Esophagus muscularis mucosa (tissue), 3 donors: ENCODE measurements at regions not wholly inside any gene's neighbourhood (a gene's known extent, or its start where the extent isn't known, plus 50 kb on each side); places are given as distances from the start of the nearest gene placed in this dataset.

Experiments used
- CTCF ChIP-seq, 3 experiments: fragments of 200-600 bp in 2 of 3; fragments of 450-650 bp in 1 of 3; sonication (generic) in 2 of 3; IDR thresholded peaks; one replicate each; pipeline ENCODE4 v1.5.1; 2017 to 2019; ENCODE audit warnings: antibody characterized with exemption in 3 of 3, mild to moderate bottlenecking in 2 of 3, moderate library complexity in 1 of 3
- POLR2A ChIP-seq: fragments of 450-650 bp; IDR thresholded peaks from one replicate; pipeline ENCODE4 v1.6.1; 2017; ENCODE audit warnings: antibody characterized with exemption, moderate library complexity, mild to moderate bottlenecking, low read depth

GRCh38 chr14:35222324-35222723 is 69.9 kb upstream of the PSMA6 start:
- TF ChIP-seq CTCF (IDR thresholded peaks at IDR 0.05) = no peak
- TF ChIP-seq POLR2A = no peak
